Retinal pigment epithelial cell (primary cell): ENCODE measurements at regions not wholly inside any gene's neighbourhood (a gene's known extent, or its start where the extent isn't known, plus 50 kb on each side); places are given as distances from the start of the nearest gene placed in this dataset.
"Not testable (repeated sequence)": the region's sequence is repeated elsewhere in the genome, so short reads cannot be mapped to it uniquely, and the experiment has no call there.

ENCODE experiments used
- DNase-seq: peaks from one replicate; pipeline ENCODE4 v3.0.0-alpha.2; 2010; ENCODE audit warnings: low read depth
- H3K4me3 ChIP-seq: 2 replicates; pipeline ENCODE4 v1.5.1; 2011; ENCODE audit warnings: mild to moderate bottlenecking, low read length, control low read depth, moderate library complexity
- CTCF ChIP-seq: conservative IDR thresholded peaks from 2 replicates; pipeline ENCODE4 v1.5.1; 2011; ENCODE audit warnings: low read depth, low read length, control low read depth, inconsistent platforms

- H3K4me3 ChIP-seq: no peak overlapping the region
- no peak for TF ChIP-seq CTCF
Measured at GRCh38 chr15:54810031-54810430, 386.7 kb downstream of the RSL24D1 start.

GRCh38 chr15:54808321-54808720 lies 388.4 kb downstream of the RSL24D1 start:
- no peak for DNase-seq
- H3K4me3 ChIP-seq: no peak overlapping the region
- TF ChIP-seq CTCF: no peak

More at GRCh38 chr15:54810031-54810430, 386.7 kb downstream of the RSL24D1 start:
- DNase-seq: no peak

DNA sequence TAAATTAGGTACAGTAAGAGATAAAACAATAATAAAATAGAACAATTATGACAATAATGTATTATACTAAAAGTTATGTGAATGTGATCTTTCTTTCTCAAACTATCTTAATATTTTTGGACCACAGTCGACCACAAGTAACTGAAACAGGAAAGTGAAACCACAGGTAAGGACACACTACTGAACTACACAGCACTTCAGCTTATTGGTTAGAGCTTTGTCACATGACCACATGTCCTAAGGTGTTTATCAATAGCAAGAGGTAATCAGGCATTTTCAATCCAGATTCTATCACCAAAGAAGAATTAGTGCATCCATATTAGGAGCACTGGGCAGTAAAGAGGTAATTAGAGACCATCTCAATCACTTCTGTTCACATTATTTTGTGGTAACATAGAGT lies 392.8 kb downstream of the RSL24D1 start:
- DNase-seq: no peak
- no peak overlapping the region for H3K4me3 ChIP-seq
- no peak for TF ChIP-seq CTCF

- TF ChIP-seq CTCF: no peak
- H3K4me3 ChIP-seq: no peak overlapping the region
- peak; percentile 14 for DNase-seq
Measured at GRCh38 chr15:54803134-54803808, 393.5 kb downstream of the RSL24D1 start.

- no peak for TF ChIP-seq CTCF
- no peak overlapping the region for H3K4me3 ChIP-seq
- DNase-seq: no peak
Measured at GRCh38 chr15:54792526-54792925, 404.2 kb downstream of the RSL24D1 start.

DNA sequence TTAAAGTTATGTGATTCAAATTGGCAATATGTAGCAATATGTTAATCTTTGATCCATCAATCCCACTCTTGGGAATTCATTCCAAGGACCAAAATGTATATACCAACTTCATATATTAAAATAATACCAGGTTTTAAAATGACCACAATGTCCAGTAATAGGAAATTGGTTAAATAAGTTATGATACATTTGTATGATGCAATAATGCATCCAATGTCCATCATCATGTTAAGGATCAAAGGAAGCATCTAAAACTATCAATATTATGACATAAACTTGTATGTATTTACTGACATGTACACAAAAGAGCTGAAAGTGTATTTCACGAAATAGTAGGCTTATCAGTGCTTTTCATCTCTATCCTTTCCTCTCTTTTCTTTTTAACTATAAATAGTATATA lies 406.0 kb downstream of the RSL24D1 start:
- H3K4me3 ChIP-seq: no peak overlapping the region
- DNase-seq: no peak
- no peak for TF ChIP-seq CTCF

GRCh38 chr15:54789376-54789775 lies 407.4 kb downstream of the RSL24D1 start:
- no peak overlapping the region for H3K4me3 ChIP-seq
- DNase-seq: no peak
- no peak for TF ChIP-seq CTCF

DNA sequence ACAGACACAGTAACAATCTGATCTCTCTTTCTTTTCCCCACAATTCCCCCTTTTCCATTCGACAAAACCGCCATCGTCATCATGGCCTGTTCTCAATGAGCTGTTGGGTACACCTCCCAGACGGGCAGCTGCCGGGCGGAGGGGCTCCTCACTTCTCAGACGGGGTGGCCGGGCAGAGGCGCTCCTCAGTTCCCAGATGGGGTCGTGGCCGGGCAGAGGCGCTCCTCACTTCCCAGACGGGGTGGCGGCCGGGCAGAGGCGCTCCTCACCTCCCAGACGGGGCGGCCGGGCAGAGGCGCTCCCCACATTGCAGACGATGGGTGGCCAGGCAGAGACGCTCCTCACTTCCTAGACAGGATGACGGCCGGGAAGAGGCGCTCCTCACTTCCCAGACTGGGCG lies 415.5 kb downstream of the RSL24D1 start:
- DNase-seq, H3K4me3 ChIP-seq: not testable (repeated sequence)
